OCI-LY7 (cell line): ENCODE measurements at regions not wholly inside any gene's neighbourhood (a gene's known extent, or its start where the extent isn't known, plus 50 kb on each side); places are given as distances from the start of the nearest gene placed in this dataset.

Experiments used
- BruUV-seq: library from RNA; stranded (reverse); fragments of 400-500 nt; replicated peaks from 2 replicates; lab custom pipeline; 2021; lab: Mats Ljungman, UMichigan
- CTCF ChIA-PET: fragments of 300-600 bp; sonication (Branson Sonifier 250); formaldehyde crosslinking; loops from one replicate; lab custom pipeline; 2022; ENCODE audit warnings: antibody characterized with exemption; ENCODE audit not compliant: unreplicated experiment; lab: Charles Lee
- POLR2A ChIA-PET: fragments of 300-600 bp; sonication (Branson Sonifier 250); formaldehyde crosslinking; loops from one replicate; lab custom pipeline; 2022; ENCODE audit warnings: antibody characterized with exemption; lab: Charles Lee
- DNase-seq: peaks from one replicate; pipeline ENCODE4 v3.0.0-alpha.2; 2015; ENCODE audit warnings: low spot score
- H2AFZ ChIP-seq: fragments of 200-600 bp; sonication (generic), shearing (Covaris generic); 2 replicates; pipeline ENCODE4 v1.6.1; 2014; ENCODE audit warnings: mild to moderate bottlenecking, antibody characterized with exemption, low read length, moderate library complexity
- H3K27ac ChIP-seq: fragments of 200-600 bp; sonication (generic); 2 replicates; pipeline ENCODE4 v1.5.1; 2014; ENCODE audit warnings: mixed run types, low read depth, mild to moderate bottlenecking, moderate library complexity, low read length, inconsistent platforms; ENCODE audit not compliant: poor library complexity, severe bottlenecking
- H3K36me3 ChIP-seq: fragments of 200-600 bp; sonication (generic); 2 replicates; pipeline ENCODE4 v1.6.1; 2014; ENCODE audit warnings: mild to moderate bottlenecking, antibody characterized with exemption, low read length, moderate library complexity, mixed read lengths; ENCODE audit not compliant: insufficient read depth
- H3K4me1 ChIP-seq: fragments of 200-600 bp; sonication (generic); 2 replicates; pipeline ENCODE4 v1.5.1; 2014; ENCODE audit warnings: mild to moderate bottlenecking, low read length; ENCODE audit not compliant: insufficient read depth, poor library complexity, severe bottlenecking
- H3K4me2 ChIP-seq: fragments of 200-600 bp; sonication (generic); 2 replicates; pipeline ENCODE4 v1.6.1; 2014; ENCODE audit warnings: mild to moderate bottlenecking, low read length
- H3K4me3 ChIP-seq: fragments of 200-600 bp; sonication (generic); 2 replicates; pipeline ENCODE4 v1.5.1; 2014; ENCODE audit warnings: mild to moderate bottlenecking, low read depth, low read length; ENCODE audit not compliant: poor library complexity, severe bottlenecking
- H3K79me2 ChIP-seq: fragments of 200-600 bp; sonication (generic); 2 replicates; pipeline ENCODE4 v1.6.1; 2016; ENCODE audit warnings: low read depth, mild to moderate bottlenecking, low read length, moderate library complexity, mixed read lengths; ENCODE audit not compliant: insufficient read depth
- H3K9me2 ChIP-seq: fragments of 200-600 bp; sonication (generic); 2 replicates; pipeline ENCODE4 v1.6.1; 2016; ENCODE audit warnings: mild to moderate bottlenecking, low read length, mixed read lengths; ENCODE audit not compliant: insufficient read depth
- H3K9me3 ChIP-seq: fragments of 200-600 bp; sonication (generic); 2 replicates; pipeline ENCODE4 v1.6.1; 2014; ENCODE audit warnings: mild to moderate bottlenecking, mixed run types, low read length, mixed read lengths
- H4K20me1 ChIP-seq: fragments of 200-600 bp; sonication (generic); 2 replicates; pipeline ENCODE4 v1.6.1; 2014; ENCODE audit warnings: mild to moderate bottlenecking, antibody characterized with exemption, low read length, moderate library complexity, mixed read lengths; ENCODE audit not compliant: insufficient read depth
- EZH2phosphoT487 ChIP-seq: fragments of 200-600 bp; sonication (generic); IDR thresholded peaks from 2 replicates; pipeline ENCODE4 v1.6.1; 2018; ENCODE audit warnings: low read depth, borderline replicate concordance, mild to moderate bottlenecking, mixed run types, antibody characterized with exemption, low read length, moderate library complexity, mixed read lengths
- intact Hi-C: fragments of 100-400 bp; cut with micrococcal nuclease; formaldehyde crosslinking; loops from one replicate; pipeline ENCODE4 v1.10.0; 2022; ENCODE audit not compliant: unreplicated experiment
- TF ChIP-seq, protein P1 (sequence below): fragments of 200-600 bp; sonication (generic); conservative IDR thresholded peaks from 2 replicates; pipeline ENCODE4 v1.5.1; 2014; ENCODE audit warnings: mild to moderate bottlenecking, antibody characterized with exemption, low read length, moderate library complexity, mixed read lengths

DNA sequence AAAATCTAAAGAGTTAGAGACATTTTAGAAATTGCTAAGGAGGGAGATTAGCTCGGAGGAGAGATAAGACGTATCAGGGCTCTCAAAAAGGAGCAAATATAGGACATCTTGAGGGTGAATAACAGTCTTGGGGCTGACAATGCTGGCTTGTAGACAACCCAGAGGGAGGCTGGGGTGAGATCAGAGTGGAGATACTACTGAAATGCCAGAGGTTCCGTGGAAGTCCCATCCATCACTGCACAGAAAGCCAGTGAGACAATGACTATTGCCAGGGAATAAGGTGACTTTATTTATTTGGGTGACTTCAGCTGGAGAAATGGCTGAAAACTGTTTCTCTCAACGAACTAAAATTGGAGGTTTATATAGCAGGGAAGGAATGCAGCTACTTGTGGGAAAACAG, 838.1 kb upstream of the AGA start:
- no peak for DNase-seq
- TF ChIP-seq, protein P1, sequence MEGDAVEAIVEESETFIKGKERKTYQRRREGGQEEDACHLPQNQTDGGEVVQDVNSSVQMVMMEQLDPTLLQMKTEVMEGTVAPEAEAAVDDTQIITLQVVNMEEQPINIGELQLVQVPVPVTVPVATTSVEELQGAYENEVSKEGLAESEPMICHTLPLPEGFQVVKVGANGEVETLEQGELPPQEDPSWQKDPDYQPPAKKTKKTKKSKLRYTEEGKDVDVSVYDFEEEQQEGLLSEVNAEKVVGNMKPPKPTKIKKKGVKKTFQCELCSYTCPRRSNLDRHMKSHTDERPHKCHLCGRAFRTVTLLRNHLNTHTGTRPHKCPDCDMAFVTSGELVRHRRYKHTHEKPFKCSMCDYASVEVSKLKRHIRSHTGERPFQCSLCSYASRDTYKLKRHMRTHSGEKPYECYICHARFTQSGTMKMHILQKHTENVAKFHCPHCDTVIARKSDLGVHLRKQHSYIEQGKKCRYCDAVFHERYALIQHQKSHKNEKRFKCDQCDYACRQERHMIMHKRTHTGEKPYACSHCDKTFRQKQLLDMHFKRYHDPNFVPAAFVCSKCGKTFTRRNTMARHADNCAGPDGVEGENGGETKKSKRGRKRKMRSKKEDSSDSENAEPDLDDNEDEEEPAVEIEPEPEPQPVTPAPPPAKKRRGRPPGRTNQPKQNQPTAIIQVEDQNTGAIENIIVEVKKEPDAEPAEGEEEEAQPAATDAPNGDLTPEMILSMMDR = no peak
- no peak for TF ChIP-seq EZH2phosphoT487
- Histone ChIP-seq H2AFZ (no peak overlapping the region), H3K9me3 (no peaks in the 10 kb centered on the region), H3K27ac (no peak overlapping the region), H3K36me3 (no peaks in the 10 kb centered on the region), H3K79me2 (no peaks in the 10 kb centered on the region), H3K4me2 (no peak overlapping the region), H4K20me1 (no peaks in the 10 kb centered on the region), H3K4me1 (no peaks in the 10 kb centered on the region), H3K4me3 (no peak overlapping the region), H3K9me2 (no peaks in the 10 kb centered on the region)
- POLR2A ChIA-PET = interaction anchor here (1.4 to 1.7 kb wide), 2 partner anchors 9 to 34 kb away, joined by 3 to 4 read pairs; no protein-coding TSS in a partner anchor
- intact Hi-C loops = no loop called here
- no TSS peak for BruUV-seq
- CTCF ChIA-PET = no interaction called here

DNA sequence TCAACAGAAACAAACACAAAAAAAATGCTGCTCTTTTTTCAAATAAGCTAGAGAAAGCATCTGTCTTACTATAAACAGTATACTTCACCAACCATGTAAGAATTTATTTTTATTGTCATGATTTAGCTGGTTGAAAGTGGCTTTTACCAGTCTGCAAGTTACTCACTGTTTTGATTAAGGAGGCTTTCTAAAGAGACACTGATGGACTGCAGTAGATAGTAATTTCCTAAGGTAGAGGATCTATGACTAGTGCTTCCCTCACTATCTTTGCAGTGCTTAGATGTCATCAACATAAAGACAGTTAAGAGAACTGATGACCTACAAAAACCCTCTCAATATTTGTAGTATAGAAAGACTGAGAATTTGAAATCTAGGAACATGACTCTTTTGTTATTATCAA, 846.2 kb upstream of the AGA start:
- BruUV-seq = no TSS peak
- POLR2A ChIA-PET = interaction anchor here (1.3 to 1.5 kb wide), 2 partner anchors 8 to 89 kb away, joined by 4 to 5 read pairs; no protein-coding TSS in a partner anchor
- H3K9me2 ChIP-seq = no peaks in the 10 kb centered on the region

DNA sequence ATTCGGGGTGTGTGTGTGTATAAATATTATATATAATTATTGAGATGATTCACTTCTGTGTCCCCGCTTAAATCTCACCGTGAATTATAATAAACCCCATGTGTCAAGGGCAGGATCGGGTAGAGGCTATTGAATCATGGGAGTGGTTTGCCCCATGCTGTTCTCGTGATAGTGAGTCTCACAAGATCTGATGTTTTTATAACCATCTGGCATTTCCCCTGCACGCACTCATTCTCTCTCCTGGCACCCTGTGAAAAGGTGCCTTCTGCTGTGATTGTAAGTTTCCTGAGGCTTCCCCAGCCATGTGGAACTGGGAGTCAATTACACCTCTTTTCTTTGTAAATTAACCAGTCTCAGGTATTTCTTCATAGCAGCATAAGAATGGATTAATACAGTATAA, 851.4 kb upstream of the AGA start:
- no peaks in the 10 kb centered on the region for H3K79me2 ChIP-seq
- ChIA-PET CTCF (no interaction called here), POLR2A (interaction anchor here (0.8 kb wide), 1 partner anchor 9 kb away, joined by 3 read pairs; no protein-coding TSS in a partner anchor)
- H3K9me2 ChIP-seq = no peaks in the 10 kb centered on the region
- H3K36me3 ChIP-seq = no peaks in the 10 kb centered on the region
- H3K4me3 ChIP-seq = no peak overlapping the region
- H3K27ac ChIP-seq = no peak overlapping the region
- H3K9me3 ChIP-seq = no peaks in the 10 kb centered on the region
- H4K20me1 ChIP-seq = no peaks in the 10 kb centered on the region
- no TSS peak for BruUV-seq
- no peak overlapping the region for H2AFZ ChIP-seq
- no peaks in the 10 kb centered on the region for H3K4me1 ChIP-seq
- DNase-seq = no peak
- TF ChIP-seq EZH2phosphoT487 = no peak
- TF ChIP-seq, protein P1 = no peak
- intact Hi-C loops = no loop called here
- no peak overlapping the region for H3K4me2 ChIP-seq

More for the DNA sequence above, 846.2 kb upstream of the AGA start:
- no peaks in the 10 kb centered on the region for H3K9me3 ChIP-seq
- CTCF ChIA-PET = no interaction called here
- H3K36me3 ChIP-seq = no peaks in the 10 kb centered on the region
- no peak overlapping the region for H3K27ac ChIP-seq
- H4K20me1 ChIP-seq = no peaks in the 10 kb centered on the region
- H3K4me3 ChIP-seq = no peak overlapping the region
- no peak for TF ChIP-seq EZH2phosphoT487
- TF ChIP-seq, protein P1 = no peak
- H3K79me2 ChIP-seq = no peaks in the 10 kb centered on the region
- no peak overlapping the region for H2AFZ ChIP-seq
- DNase-seq = no peak
- intact Hi-C loops = no loop called here
- H3K4me1 ChIP-seq = no peaks in the 10 kb centered on the region
- no peak overlapping the region for H3K4me2 ChIP-seq
